GM18517 (cell line): ENCODE measurements at regions not wholly inside any gene's neighbourhood (a gene's known extent, or its start where the extent isn't known, plus 50 kb on each side); places are given as distances from the start of the nearest gene placed in this dataset.
"Not testable (repeated sequence)": the region's sequence is repeated elsewhere in the genome, so short reads cannot be mapped to it uniquely, and the experiment has no call there.

Source experiments
- ATAC-seq: cut with Tn5 transposase; IDR thresholded peaks from one replicate; pipeline ENCODE4 v1.9.1; 2021; ENCODE audit warnings: mild to moderate bottlenecking, moderate library complexity; ENCODE audit not compliant: unreplicated experiment

DNA sequence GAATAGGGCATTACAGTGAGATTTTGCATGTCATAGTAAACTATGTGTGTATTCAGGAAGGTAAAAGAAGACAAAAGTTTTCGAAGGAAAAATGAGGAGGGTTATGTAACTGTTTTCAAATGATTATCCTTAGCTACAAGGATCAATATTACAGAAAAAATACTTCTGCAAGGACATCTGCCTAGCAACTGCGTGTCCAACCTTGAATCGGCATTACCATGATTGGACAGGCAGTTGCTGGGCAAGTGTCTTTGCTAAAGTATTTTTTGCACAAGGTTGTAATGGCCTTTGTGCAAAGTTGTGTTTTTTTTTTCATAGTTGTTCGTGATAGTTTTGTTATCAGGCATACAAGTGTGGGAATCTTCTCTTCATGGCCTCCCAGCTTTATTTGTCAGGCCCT is 136.8 kb downstream of the FASLG start:
- ATAC-seq: no peak

DNA sequence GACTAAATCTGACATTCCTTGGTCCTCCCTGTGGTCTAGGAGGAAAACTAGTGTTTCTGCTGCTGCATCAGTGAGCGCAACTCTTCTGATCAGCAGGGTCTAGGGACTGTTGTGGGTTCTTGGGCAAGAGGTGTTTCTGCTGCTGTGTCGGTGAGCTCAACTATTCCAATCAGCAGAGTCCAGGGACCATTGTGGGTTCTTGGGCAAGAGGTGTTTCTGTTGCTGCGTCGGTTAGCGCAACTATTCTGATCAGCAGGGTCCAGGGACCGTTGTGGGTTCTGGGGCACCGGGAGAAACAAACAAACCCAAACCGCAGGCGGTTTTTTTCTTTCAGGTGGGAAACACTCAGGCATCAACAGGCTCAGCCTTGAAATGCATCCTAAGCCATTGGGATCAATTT is 140.9 kb downstream of the FASLG start:
- not testable (repeated sequence) for ATAC-seq

DNA sequence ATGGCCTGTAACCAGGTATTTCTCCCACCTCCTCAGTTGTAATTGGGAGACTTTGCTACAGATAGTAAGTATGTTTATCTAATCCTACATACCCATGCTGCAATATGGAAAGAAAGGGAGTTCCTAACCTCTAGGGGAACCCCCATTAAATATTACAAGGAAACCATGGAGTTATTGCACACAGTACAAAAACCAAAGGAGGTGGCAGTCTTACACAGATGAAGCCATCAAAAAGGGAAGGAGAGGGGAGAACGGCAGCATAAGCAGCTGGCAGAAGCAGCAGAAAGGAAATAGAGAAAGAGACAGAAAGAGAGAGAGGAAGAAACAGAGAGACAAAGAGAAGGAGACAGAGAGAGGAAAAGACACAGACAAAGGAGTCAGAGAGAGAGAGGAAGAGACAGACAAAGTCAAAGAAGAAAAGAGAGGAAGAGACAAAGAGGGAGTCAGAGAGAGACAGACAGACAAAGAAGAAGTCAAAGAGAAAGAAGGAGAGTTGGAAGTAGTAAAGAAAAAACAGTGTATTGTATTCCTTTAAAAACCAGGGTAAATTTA is 142.9 kb downstream of the FASLG start:
- ATAC-seq: no peak

DNA sequence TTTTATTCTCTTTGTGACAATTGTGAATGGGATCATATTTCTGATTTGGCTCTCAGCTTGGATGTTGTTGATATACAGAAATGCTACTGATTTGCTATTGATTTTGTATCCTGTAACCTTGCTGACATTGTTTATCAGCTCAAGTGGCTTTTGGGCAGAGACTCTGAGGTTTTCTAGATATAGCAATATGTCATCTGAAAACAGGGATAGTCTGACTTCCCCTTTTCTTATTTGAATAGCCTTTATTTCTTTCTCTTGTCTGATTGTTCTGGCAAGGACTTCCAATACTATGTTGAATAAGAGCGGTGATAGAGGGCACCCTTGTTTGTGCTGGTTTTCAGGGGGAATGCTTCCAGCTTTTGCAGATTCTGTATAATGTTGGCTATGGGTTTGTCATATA is 150.8 kb downstream of the FASLG start:
- ATAC-seq: no peak

DNA sequence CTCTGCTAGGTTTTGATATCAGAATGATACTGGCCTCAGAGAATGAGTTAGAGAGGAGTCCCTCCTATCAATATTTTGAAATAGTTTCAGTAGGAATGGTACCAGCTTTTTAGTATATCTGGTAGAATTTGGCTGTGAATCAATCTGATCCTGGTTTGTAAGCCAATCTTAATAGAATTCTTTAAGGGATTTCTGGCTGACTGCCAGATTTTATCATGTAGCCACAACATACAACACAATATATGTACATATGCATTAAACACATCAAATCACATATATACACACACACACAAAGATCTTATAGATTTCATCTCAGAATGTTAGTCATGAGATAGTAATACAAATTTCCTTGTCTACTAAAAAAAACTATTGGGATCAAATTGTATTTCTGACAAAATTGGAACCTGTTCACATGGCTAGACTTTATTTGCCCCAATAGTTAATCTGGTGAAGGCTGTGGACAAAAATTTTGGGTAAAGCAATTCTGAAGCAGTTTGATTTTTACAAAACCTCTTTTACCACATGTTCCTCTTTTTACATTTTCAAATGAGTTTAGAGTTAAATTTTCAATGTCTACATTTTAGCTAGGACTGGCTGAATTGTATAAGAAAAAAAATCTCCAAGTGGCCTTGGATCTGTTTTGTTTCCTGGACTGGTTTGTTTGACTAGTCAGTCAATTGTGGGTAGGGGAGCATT is 151.7 kb downstream of the FASLG start:
- no peak for ATAC-seq

DNA sequence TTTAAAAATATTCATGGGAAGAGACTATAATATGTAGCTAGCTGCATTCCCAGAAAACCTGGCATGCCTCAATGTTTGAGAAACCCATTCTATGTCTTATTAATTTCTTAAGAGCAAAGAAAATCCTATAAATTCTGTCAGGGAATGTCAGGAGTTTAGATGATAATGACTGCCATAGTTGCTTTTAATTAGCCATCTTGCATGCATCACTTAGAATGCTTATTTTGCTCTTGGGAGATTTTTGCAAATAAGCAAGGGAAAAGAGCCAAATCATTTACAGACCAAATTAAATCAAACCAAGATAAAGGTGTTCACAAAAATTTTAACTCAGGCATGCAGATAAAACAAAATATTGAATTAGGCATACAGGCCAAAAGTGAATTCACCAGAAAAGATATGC is 152.8 kb downstream of the FASLG start:
- no peak for ATAC-seq

DNA sequence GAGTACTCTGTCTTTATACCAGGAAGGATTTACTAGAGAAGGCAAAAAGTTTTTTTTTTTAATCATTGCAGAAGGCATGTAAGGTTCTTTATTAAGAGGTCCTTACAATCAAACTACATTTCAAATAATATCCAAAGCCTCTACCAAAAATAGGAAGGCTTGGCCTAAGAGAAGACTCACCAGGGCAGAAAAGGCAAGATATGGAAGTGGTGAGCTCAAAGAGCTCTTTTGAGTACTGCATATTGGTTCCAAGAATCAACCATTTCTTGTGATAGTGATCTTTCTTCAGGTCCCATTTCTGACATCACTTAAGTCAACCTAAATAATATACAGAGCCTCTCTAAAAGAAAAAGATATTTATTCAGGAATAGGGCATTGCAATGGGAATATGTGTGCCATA is 153.2 kb downstream of the FASLG start:
- ATAC-seq: no peak

DNA sequence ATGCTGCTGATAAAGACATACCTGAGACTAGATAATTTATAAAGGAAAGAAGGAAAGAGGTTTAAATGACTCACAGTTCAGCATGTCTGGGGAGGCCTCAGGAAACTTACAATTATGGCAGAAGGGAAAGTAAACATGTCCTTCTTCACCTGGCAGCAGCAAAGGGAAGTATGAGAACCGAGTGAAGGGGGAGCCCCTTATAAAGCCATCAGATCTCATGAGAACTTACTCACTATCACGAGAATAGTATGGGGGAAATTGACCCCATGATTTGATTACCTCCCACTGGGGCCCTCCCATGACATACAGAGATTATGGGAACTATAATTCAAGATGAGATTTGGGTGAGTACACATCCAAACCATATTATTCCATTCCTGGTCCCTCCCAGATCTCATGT is 154.4 kb downstream of the FASLG start:
- ATAC-seq: no peak

DNA sequence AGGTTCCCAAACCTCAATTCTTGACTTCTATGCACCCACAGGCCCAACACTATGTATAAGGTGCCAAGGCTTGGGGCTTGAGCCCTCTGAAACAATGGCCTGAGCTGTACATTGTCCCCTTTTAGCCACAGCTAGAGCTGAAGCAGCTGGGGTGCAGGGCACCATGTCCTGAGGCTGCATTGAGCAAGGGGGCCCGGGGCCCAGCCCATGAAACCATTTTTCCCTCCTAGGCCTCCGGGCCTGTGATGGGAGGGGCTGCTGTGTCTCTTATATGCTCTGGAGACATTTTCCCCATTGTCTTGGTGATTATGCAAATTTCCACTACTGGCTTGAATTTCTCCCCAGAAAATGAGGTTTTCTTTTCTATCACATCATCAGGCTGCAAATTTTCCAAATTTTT is 155.5 kb downstream of the FASLG start:
- no peak for ATAC-seq

DNA sequence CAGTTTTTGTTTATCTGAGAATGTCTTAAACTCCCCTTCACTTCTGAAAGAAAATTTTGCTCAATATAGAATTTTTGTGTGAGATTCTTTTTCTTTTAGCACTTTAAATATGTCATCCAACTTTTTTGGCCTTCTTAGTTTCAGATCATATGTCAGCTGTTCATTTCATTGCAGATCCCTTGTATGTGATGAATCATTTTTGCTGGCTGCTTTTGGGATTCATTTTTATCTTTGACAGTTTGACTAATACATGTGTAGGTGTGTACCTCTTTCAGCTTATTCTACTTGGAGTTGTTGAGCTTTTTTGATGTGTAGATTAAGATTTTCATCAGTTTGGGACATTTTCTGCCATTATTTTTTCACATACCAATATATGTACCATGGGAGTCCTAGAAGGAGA is 156.8 kb downstream of the FASLG start:
- ATAC-seq: no peak

DNA sequence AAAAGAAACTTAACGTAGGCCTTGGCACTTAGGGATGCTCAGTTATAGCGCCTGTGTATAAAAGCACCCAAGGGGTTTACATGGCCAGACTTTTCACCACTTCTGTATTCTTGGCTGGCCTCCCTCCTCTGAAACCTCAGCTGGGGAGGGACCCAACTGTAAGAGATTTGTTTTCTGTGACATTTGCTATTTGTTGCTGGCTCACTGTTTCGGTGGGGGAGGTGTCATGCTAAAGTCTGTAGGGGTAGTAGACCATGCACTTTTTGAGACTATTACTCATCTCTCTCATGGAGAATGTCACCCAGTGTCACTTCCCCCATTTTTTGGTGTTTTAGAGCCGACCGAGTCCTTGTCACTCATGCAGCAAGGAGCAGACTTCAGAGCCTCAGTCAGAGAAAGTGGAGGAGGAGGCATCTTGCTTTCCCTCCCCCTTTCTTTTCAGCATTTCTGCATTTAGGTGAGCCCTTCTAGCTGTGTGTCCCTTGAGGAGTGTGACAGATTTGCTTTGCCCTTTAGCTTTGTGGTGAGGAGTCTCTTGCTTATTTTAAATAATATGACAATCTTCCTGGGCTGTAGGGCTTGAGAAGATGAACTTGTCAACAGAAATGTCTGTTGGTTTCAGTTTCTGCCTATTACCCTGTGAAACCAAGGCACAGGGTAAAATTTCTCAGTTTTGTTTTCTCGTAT is 160.1 kb downstream of the FASLG start:
- ATAC-seq: peak; percentile 93

DNA sequence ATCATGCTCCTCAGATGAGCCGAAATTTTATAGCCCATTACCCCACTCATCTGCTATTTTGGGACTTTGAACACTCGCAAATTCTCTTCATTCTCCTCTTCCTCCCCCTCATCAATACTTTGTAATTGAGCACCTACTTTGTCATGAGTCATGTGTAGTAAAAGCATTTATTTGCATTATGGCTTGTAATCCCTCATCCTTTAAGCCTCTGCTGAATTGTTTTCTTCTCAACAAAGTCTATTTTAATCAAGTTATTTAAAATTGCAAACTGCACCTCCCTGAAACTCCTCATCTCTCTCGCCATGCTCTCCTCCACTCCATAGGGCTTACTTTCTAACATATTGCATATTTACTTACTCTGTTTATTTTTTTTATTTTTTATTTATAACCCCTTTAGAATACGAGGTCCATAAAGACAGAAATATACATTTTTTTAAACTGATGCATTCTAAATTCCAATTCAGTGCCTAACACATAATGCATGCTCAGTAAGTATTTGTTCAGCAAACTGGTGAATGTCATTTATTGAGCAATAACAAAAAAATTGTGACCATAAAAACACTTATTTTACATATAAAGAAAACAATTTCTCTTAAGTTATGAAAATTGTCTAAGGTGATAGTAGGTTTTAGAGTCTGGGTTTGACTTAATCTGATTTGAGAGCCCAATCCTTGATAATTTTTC is 161.7 kb downstream of the FASLG start:
- no peak for ATAC-seq

DNA sequence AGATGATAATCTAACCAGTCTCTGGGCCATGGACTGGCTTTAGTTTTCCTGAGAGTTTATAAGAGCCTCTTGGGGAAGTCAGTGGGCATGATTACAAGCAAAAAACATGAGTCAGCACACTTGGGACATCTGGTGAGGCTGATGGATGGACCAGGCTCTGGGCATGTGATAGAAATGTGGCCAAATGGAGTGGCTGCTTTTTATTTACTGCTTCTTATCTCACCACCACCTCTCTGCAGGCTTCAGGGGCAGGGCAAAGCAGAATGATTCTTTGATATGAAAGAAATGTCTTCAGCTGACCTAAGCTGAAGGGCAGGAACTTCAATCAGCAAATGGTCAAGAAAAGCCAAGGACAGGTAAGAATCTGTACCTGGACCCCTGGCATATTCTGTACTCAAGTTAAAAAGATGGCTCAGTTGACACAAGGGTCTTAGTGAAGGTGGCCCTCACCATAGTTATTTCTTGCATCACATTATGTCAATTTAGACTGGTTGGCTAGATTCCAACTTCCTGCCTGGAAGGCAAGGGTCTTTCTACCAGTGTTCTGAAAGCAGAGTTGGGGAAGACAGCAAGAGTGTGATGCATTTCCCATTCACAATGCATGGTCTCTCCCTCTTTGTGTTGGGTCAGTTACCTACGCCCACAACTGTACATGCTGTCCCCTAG is 162.8 kb downstream of the FASLG start:
- no peak for ATAC-seq

DNA sequence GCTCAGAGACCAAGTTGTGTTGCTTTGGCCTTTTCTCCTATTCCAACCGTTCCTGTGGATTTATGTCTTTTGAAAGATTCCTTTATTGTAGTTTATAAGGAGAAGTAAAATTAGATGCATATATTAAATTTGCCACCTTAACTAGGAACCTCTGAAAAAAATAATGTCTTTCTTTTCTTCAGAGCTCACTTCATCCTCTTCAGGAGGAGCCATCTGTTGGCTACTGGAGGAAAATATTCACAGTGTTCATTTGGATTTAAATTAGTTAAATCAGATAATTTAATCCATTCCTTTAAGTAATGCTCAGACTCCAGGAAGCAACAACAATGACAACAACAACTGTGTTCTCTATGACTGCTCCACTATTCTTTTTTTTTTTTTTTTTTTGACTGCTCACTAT is 164.0 kb downstream of the FASLG start:
- no peak for ATAC-seq

DNA sequence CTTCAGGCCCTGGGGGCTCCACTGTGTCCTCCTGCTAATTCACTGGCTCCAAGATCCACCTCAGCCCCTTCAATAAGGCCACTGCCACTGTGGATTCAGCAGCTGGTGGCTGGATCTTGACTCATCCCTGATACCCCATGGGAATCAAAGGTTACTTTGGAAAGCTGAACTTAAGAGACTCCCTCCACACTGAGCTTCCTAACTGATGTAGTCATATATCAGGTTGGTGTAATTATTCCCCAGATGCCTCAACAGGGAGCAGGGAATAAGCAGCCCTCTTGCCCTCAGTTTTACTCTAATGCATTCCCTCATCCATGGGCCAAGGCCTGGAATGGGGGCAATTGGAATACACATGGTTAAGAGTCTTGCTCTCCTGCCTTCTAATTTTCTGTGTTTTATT is 164.6 kb downstream of the FASLG start:
- no peak for ATAC-seq

DNA sequence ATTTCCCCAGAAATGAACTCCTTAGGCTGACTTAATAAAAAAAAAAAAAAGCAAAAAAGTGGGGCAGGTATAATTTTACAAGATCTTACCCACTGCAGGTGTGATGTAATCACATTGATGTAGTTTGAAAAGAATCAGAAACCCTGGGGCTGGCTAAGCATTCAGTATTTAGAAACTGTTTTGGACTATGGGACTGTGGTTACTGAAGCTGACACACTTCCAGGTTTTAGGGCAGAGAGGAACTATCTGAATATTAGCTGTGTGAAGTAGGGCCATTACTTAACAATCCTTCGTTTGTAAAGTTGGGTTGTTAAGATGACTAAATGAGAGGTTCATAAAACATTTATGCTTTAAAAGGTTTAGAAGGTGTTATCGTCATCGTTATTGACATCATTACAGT is 165.3 kb downstream of the FASLG start:
- no peak for ATAC-seq

DNA sequence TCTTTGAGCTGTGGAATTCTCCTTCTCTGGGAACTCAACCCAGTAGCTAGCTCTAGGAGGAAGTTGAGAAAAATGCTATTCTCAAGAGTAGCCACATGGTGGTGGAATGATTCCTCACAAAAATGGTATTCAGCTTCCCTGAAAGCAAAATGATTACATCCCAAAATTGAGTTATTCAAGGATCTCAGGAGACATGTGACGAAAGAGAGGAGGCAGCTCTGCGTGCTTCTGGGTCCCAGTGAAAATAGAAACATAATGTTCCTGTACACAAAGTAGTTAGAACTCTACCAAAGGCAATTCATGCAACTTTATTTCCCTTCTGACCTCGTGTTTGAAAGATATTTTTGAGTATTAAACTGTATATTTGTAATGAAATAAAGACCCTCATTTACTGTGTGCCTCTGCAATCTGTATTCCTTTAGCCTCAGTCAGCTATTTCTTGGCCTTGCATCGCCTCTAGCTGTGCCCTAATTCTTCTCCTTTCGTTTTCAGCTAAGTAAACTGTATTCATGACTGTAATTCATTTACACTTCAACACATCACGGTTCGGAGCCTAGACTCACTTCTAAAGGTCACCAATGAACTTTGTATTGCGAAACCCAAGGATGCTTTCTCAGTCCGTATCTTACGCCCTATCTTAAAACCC is 167.3 kb downstream of the FASLG start:
- ATAC-seq: no peak

DNA sequence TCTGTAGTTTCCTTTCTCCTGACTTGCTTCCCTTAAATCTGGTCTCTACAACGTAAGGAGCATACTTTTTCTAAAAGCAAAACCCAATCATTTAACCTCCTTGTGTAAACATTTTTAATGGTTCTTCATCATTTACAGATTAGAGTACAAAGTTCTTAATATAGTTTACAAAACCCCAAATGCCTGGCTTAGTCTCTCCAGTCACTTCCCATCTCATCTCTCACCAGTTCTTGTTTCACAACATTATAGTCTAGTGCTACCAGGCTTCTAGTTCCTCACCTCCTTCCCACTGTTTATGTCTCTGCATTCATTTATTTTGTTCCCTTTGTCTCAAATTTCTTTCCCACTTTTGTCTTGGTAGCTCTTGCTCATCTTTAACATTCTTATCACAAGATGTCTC is 168.4 kb downstream of the FASLG start:
- ATAC-seq: no peak

DNA sequence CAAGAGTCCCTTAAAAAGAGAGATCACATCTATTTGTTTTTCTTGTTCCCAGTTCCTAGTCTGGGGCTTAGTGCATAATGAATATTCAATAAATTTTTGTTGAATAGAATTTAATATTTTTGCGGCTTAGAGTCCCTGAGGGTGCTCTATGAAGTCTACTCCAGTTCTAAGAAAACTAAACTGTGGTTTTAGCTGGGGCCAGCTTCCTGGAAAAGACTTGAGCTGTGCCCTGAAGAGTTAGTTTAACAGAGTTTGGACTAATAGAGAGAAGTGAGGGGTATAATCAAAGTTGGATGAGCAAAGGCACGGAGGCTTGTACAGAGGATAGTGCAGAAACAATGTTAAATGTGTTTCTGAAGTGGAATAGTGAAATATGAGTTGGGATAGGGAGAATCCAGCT is 168.9 kb downstream of the FASLG start:
- no peak for ATAC-seq

DNA sequence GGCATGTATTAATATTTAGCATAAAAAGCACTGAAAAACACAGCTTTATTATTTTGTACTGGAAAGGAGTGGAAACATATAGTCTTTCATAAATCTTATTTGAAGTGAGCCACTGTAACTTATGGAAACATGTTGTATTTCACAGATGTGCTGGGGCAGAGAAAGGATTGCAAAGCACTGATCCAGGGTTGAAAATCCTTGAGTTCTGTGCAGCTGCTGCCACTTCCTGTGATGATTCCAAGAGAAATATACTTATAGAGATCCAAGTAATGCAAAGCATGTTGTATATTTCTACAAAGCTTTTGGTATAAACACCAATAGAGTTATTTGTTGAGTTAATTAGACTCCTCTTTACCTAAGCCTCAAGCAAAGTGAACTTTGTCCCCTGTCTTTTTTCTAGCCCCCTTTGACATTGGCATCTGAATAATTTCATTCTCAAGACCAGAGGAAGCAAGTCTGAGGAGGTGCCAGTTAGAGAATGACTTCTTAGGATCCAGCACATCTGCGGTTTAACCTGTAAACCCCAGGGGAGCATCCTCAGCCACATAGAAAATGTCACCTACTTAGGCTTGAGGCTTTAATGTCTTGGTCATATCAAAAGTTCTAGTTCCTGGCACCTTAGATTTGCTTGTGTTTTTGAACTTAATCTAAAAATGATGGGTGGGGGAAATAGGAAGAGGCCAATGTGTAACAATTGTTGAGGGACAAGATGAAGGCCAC is 173.3 kb downstream of the FASLG start:
- no peak for ATAC-seq
